ENCODE measurements at regions not wholly inside any gene's neighbourhood (a gene's known extent, or its start where the extent isn't known, plus 50 kb on each side); places are given as distances from the start of the nearest gene placed in this dataset.

DNA sequence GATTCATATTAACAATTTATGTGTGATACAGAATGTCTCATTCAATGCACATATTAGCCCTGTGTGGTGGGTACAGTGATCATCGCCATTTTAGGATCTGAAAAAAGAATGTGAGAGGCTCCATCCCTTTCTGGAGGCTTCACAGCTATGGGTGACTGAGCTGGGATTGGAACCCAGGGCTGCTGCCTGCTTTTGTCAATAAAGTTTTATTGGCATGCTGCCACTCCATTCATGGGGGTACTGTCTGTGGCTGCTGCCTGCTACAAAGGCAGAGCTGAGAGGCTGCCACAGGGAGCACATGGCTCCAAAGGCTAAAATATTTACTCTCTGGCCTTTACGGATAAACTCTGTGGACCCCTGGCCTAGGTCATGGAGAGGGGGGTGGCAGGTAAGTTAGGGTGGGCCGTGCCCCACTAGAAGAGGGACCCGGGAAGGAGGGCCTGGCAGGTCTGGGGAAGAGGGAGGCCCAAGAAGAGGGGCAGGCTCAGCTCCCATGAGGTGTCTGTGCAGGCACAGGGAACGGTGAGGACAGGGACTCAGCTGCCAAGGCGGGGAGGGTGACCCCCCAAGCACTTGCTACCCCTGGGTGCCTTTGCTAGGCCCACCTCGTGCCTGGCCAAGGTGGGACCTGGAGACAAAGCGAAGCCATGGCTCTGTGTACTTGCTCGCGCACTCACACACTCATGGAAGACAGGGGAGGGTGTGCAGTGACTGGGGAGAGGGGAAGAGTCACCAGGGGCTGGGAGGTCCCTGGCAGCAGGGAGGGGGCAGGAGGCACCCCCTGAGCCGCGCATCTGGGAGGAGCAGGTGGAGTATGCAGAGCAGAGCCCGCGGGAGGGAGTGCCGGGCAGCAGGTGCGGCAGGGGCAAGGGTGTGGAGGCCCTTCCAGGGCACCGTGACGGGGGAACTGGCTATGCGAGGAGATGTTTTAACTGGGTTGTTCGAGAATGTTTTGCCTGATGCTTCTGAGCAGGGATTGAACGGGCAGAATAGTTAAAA lies 335.3 kb downstream of the CTTN start:
- TF ChIP-seq CTCF (IDR thresholded peaks at IDR 0.05) (no peak), POLR2A (IDR thresholded peaks at IDR 0.05) (no peak)
